Panc1 (cell line): ENCODE measurements at regions not wholly inside any gene's neighbourhood (a gene's known extent, or its start where the extent isn't known, plus 50 kb on each side); places are given as distances from the start of the nearest gene placed in this dataset.

Experiments
- ATAC-seq: fragments of 200-7000 bp; cut with Tn5 transposase; 2 replicates; pipeline ENCODE4 v1.9.1; 2020; ENCODE audit warnings: mild to moderate bottlenecking, moderate library complexity
- BruUV-seq: library from RNA; stranded (reverse); fragments of 400-500 nt; replicated peaks from 2 replicates; lab custom pipeline; 2021; lab: Mats Ljungman, UMichigan
- CTCF ChIA-PET: fragments of 300-600 bp; sonication (Branson Sonifier 250); formaldehyde crosslinking; loops from one replicate; lab custom pipeline; 2022; ENCODE audit warnings: antibody characterized with exemption; lab: Charles Lee
- POLR2A ChIA-PET: fragments of 300-600 bp; sonication (Branson Sonifier 250); formaldehyde crosslinking; loops from one replicate; lab custom pipeline; 2022; ENCODE audit warnings: antibody characterized with exemption; lab: Charles Lee
- DNase-seq: peaks from one replicate; pipeline ENCODE4 v3.0.0-alpha.2; 2010; ENCODE audit warnings: low read depth, low spot score
- H3K27ac ChIP-seq: 2 replicates; pipeline ENCODE4 v1.5.1; 2011; ENCODE audit warnings: mild to moderate bottlenecking, low read length, inconsistent platforms
- H3K27me3 ChIP-seq: fragments of 200-500 bp; sonication (Bioruptor generic); 2 replicates; pipeline ENCODE4 v1.6.0; 2014; ENCODE audit warnings: low read length, inconsistent platforms; ENCODE audit not compliant: control insufficient read depth, insufficient read depth
- H3K36me3 ChIP-seq: fragments of 200-500 bp; sonication (Bioruptor generic); 2 replicates; pipeline ENCODE4 v1.5.1; 2014; ENCODE audit warnings: inconsistent platforms, mild to moderate bottlenecking, low read length, moderate library complexity; ENCODE audit not compliant: control insufficient read depth, insufficient read depth
- H3K4me1 ChIP-seq: 2 replicates; pipeline ENCODE4 v1.5.1; 2011; ENCODE audit warnings: inconsistent platforms, mild to moderate bottlenecking, low read length, moderate library complexity; ENCODE audit not compliant: control insufficient read depth, insufficient read depth
- H3K4me3 ChIP-seq, 2 experiments: 2 replicates each; pipeline ENCODE4 v1.5.1; 2011 to 2012; ENCODE audit warnings: low read depth in 2 of 2, low read length in 2 of 2, mild to moderate bottlenecking in 2 of 2, inconsistent platforms in 1 of 2, moderate library complexity in 1 of 2
- H3K9me3 ChIP-seq: fragments of 200-500 bp; sonication (Bioruptor generic); 2 replicates; pipeline ENCODE4 v1.5.1; 2014; ENCODE audit warnings: low read depth, mild to moderate bottlenecking, inconsistent platforms, low read length, moderate library complexity; ENCODE audit not compliant: control insufficient read depth, insufficient read depth
- POLR2AphosphoS5 ChIP-seq: IDR thresholded peaks from 2 replicates; pipeline ENCODE4 v1.6.1; 2012; ENCODE audit warnings: mild to moderate bottlenecking, low read depth, low read length, moderate library complexity
- SIN3A ChIP-seq: IDR thresholded peaks from 2 replicates; pipeline ENCODE4 v1.6.1; 2012; ENCODE audit warnings: low read depth, mild to moderate bottlenecking, low read length, moderate library complexity, borderline replicate concordance; ENCODE audit not compliant: insufficient read depth
- TCF7L2 ChIP-seq: IDR thresholded peaks from 2 replicates; pipeline ENCODE4 v1.6.1; 2011; ENCODE audit warnings: mild to moderate bottlenecking, low read depth, low read length, inconsistent platforms
- in situ Hi-C: cut with HindIII; loops from 2 replicates; pipeline ENCODE4 v1.10.0; 2016; ENCODE audit warnings: low sequenced_read_pairs, low pct_unique_long_range_greater_than_20kb
- intact Hi-C: fragments of 100-400 bp; cut with micrococcal nuclease; formaldehyde crosslinking; loops from one replicate; pipeline ENCODE4 v1.10.0; 2022; ENCODE audit not compliant: unreplicated experiment
- TF ChIP-seq, protein P1 (sequence below), 2 experiments: IDR thresholded peaks; 2 replicates each; pipeline ENCODE4 v1.6.1; 2011 to 2012; ENCODE audit warnings: low read depth in 2 of 2, control low read depth in 1 of 2, low read length in 1 of 2, mild to moderate bottlenecking in 1 of 2, moderate library complexity in 1 of 2; ENCODE audit not compliant: insufficient read depth in 1 of 2
- TF ChIP-seq, protein P2 (sequence below): fragments of 450-650 bp; IDR thresholded peaks from 2 replicates; pipeline ENCODE4 v1.5.1; 2017; ENCODE audit warnings: mild to moderate bottlenecking

DNA sequence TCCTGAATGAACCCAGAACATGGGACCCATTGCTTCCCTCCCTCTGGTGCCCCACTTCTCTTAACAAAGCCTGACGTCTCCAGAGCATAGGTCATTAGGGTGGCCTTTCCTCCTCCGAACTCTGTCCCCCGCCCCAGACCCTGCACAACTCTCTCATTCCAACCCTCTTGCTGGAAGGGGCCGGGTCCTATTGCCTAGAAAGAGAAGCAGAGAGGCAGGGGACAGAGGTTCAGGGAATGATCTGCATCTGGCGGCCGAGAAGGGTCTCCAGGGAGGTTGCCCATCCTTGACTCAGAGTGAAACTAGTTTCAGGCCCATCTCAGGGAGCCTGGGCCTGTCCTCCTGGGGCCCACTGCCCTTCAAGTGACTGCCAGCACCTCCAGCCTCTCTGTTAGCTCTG, 79.0 kb downstream of the LINGO1 start:
- ATAC-seq (no peak), DNase-seq (no peak)
- TF ChIP-seq POLR2AphosphoS5 (no peak), SIN3A (no peak), TCF7L2 (no peak)
- TF ChIP-seq, protein P1, sequence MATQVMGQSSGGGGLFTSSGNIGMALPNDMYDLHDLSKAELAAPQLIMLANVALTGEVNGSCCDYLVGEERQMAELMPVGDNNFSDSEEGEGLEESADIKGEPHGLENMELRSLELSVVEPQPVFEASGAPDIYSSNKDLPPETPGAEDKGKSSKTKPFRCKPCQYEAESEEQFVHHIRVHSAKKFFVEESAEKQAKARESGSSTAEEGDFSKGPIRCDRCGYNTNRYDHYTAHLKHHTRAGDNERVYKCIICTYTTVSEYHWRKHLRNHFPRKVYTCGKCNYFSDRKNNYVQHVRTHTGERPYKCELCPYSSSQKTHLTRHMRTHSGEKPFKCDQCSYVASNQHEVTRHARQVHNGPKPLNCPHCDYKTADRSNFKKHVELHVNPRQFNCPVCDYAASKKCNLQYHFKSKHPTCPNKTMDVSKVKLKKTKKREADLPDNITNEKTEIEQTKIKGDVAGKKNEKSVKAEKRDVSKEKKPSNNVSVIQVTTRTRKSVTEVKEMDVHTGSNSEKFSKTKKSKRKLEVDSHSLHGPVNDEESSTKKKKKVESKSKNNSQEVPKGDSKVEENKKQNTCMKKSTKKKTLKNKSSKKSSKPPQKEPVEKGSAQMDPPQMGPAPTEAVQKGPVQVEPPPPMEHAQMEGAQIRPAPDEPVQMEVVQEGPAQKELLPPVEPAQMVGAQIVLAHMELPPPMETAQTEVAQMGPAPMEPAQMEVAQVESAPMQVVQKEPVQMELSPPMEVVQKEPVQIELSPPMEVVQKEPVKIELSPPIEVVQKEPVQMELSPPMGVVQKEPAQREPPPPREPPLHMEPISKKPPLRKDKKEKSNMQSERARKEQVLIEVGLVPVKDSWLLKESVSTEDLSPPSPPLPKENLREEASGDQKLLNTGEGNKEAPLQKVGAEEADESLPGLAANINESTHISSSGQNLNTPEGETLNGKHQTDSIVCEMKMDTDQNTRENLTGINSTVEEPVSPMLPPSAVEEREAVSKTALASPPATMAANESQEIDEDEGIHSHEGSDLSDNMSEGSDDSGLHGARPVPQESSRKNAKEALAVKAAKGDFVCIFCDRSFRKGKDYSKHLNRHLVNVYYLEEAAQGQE (IDR thresholded peaks at IDR 0.05; ENCODE audit: insufficient read depth in 1 of 2, low read depth in 2 of 2, low read length in 1 of 2) = no peak
- TF ChIP-seq, protein P2, sequence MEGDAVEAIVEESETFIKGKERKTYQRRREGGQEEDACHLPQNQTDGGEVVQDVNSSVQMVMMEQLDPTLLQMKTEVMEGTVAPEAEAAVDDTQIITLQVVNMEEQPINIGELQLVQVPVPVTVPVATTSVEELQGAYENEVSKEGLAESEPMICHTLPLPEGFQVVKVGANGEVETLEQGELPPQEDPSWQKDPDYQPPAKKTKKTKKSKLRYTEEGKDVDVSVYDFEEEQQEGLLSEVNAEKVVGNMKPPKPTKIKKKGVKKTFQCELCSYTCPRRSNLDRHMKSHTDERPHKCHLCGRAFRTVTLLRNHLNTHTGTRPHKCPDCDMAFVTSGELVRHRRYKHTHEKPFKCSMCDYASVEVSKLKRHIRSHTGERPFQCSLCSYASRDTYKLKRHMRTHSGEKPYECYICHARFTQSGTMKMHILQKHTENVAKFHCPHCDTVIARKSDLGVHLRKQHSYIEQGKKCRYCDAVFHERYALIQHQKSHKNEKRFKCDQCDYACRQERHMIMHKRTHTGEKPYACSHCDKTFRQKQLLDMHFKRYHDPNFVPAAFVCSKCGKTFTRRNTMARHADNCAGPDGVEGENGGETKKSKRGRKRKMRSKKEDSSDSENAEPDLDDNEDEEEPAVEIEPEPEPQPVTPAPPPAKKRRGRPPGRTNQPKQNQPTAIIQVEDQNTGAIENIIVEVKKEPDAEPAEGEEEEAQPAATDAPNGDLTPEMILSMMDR = no peak
- no TSS peak for BruUV-seq
- in situ Hi-C loops (no loop called here), intact Hi-C loops (no loop called here)
- H3K4me3 ChIP-seq = no peak overlapping the region
- CTCF ChIA-PET = interaction anchor here (0.7 kb wide), 1 partner anchor 16 kb away, joined by 4 read pairs; no protein-coding TSS in a partner anchor
- no peaks in the 10 kb centered on the region for H3K36me3 ChIP-seq
- POLR2A ChIA-PET = no interaction called here
- no peaks in the 10 kb centered on the region for H3K9me3 ChIP-seq
- no peak overlapping the region for H3K27ac ChIP-seq
- no peaks in the 10 kb centered on the region for H3K27me3 ChIP-seq
- H3K4me1 ChIP-seq = peaks cover 8% of the 10 kb centered on the region

DNA sequence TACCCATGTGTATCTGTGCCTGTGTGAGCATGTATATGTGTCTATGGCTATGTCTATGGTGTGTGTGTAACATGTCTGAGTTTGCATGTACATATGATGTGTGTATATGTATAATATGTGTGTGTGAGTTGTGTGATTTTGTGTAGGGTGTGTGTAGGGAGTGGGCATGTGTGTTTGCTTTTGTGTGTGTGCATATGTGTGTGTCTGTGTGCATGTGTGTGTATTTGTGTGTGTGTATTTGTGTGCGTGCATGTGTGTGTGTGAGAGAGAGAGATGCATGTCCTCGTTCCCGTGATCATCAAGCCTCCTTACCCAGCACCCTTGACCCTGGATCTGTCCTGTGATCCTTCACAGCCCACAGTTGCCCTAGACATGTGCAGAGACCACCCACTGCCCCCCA, 79.5 kb downstream of the LINGO1 start:
- ATAC-seq (no peak), DNase-seq (no peak)
- TF ChIP-seq, protein P1 (IDR thresholded peaks at IDR 0.05; ENCODE audit: insufficient read depth in 1 of 2, low read depth in 2 of 2, low read length in 1 of 2) = no peak
- TF ChIP-seq SIN3A = no peak
- no peak for TF ChIP-seq TCF7L2
- TF ChIP-seq, protein P2 = no peak
- TF ChIP-seq POLR2AphosphoS5 = no peak
- no peak overlapping the region for H3K4me3 ChIP-seq
- no peaks in the 10 kb centered on the region for H3K36me3 ChIP-seq
- no peaks in the 10 kb centered on the region for H3K27me3 ChIP-seq
- BruUV-seq = no TSS peak
- H3K9me3 ChIP-seq = no peaks in the 10 kb centered on the region
- POLR2A ChIA-PET = no interaction called here
- in situ Hi-C loops (no loop called here), intact Hi-C loops (no loop called here)
- H3K4me1 ChIP-seq = peaks cover 8% of the 10 kb centered on the region
- CTCF ChIA-PET = no interaction called here
- no peak overlapping the region for H3K27ac ChIP-seq
